Epidermal melanocyte (primary cell): ENCODE measurements at regions not wholly inside any gene's neighbourhood (a gene's known extent, or its start where the extent isn't known, plus 50 kb on each side); places are given as distances from the start of the nearest gene placed in this dataset.

ENCODE experiments used
- DNase-seq: peaks from one replicate; pipeline ENCODE4 v3.0.0; 2011; ENCODE audit warnings: low spot score; ENCODE audit not compliant: insufficient read length

GRCh38 chr10:78905015-78905956 lies 163.5 kb upstream of the ZMIZ1 start:
- DNase-seq = no peak

- DNase-seq = no peak
Observed at GRCh38 chr10:78905957-78906308, 162.8 kb upstream of the ZMIZ1 start.

GRCh38 chr10:78906734-78907390 lies 161.9 kb upstream of the ZMIZ1 start:
- no peak for DNase-seq

GRCh38 chr10:78907551-78908211 lies 161.1 kb upstream of the ZMIZ1 start:
- no peak for DNase-seq

GRCh38 chr10:78909221-78909620 lies 159.5 kb upstream of the ZMIZ1 start:
- DNase-seq = no peak

- DNase-seq = no peak
Observed at GRCh38 chr10:78910021-78910420, 158.7 kb upstream of the ZMIZ1 start.

- no peak for DNase-seq
Observed at GRCh38 chr10:78910476-78910875, 158.3 kb upstream of the ZMIZ1 start.

- DNase-seq = no peak
Observed at GRCh38 chr10:78910886-78911285, 157.9 kb upstream of the ZMIZ1 start.

GRCh38 chr10:78911533-78912340 lies 157.0 kb upstream of the ZMIZ1 start:
- DNase-seq = no peak

- no peak for DNase-seq
Observed at GRCh38 chr10:78912361-78913218, 156.2 kb upstream of the ZMIZ1 start.

GRCh38 chr10:78913219-78914059 lies 155.3 kb upstream of the ZMIZ1 start:
- no peak for DNase-seq

- no peak for DNase-seq
Observed at GRCh38 chr10:78914060-78914378, 154.7 kb upstream of the ZMIZ1 start.

GRCh38 chr10:78914502-78915189 lies 154.1 kb upstream of the ZMIZ1 start:
- no peak for DNase-seq

- no peak for DNase-seq
Observed at GRCh38 chr10:78915190-78915518, 153.6 kb upstream of the ZMIZ1 start.

- DNase-seq = no peak
Observed at GRCh38 chr10:78916227-78916626, 152.5 kb upstream of the ZMIZ1 start.

GRCh38 chr10:78919181-78919966 lies 149.4 kb upstream of the ZMIZ1 start:
- no peak for DNase-seq

GRCh38 chr10:78920011-78920410 lies 148.8 kb upstream of the ZMIZ1 start:
- no peak for DNase-seq

- DNase-seq = no peak
Observed at GRCh38 chr10:78921895-78922294, 146.9 kb upstream of the ZMIZ1 start.
